Neuronal stem cell (in vitro differentiated cells): ENCODE measurements at regions not wholly inside any gene's neighbourhood (a gene's known extent, or its start where the extent isn't known, plus 50 kb on each side); places are given as distances from the start of the nearest gene placed in this dataset.
A peak's percentile ranks its signal among the peaks of the same experiment; 100 is the strongest.

Experiments
- DNase-seq: peaks from one replicate; pipeline ENCODE4 v3.0.0-alpha.2; 2013; ENCODE audit warnings: low spot score
- H2AFZ ChIP-seq: one replicate; pipeline ENCODE4 v1.6.1; 2013; ENCODE audit warnings: mild to moderate bottlenecking, low read length, inconsistent platforms
- H2AK5ac ChIP-seq: 2 replicates; pipeline ENCODE4 v1.6.1; 2013; ENCODE audit warnings: low read depth, mild to moderate bottlenecking, inconsistent platforms, low read length, moderate library complexity, mixed read lengths
- H2BK120ac ChIP-seq: 2 replicates; pipeline ENCODE4 v1.6.1; 2013; ENCODE audit warnings: low read depth, mild to moderate bottlenecking, inconsistent platforms, low read length, moderate library complexity, mixed read lengths
- H2BK12ac ChIP-seq: one replicate; pipeline ENCODE4 v1.6.1; 2013; ENCODE audit warnings: low read length, inconsistent platforms
- H2BK15ac ChIP-seq: 2 replicates; pipeline ENCODE4 v1.6.1; 2013; ENCODE audit warnings: mild to moderate bottlenecking, low read length, inconsistent platforms, mixed read lengths
- H2BK5ac ChIP-seq: one replicate; pipeline ENCODE4 v1.6.1; 2013; ENCODE audit warnings: inconsistent platforms, mild to moderate bottlenecking, low read length, moderate library complexity
- H3K14ac ChIP-seq: one replicate; pipeline ENCODE4 v1.6.1; 2013; ENCODE audit warnings: low read length, inconsistent platforms
- H3K18ac ChIP-seq: 2 replicates; pipeline ENCODE4 v1.6.1; 2013; ENCODE audit warnings: low read length, inconsistent platforms
- H3K23ac ChIP-seq: 2 replicates; pipeline ENCODE4 v1.6.1; 2013; ENCODE audit warnings: low read depth, mild to moderate bottlenecking, mixed read lengths, low read length, inconsistent platforms; ENCODE audit not compliant: poor library complexity
- H3K27ac ChIP-seq: replicated peaks from 3 replicates; pipeline ENCODE4 v1.5.1; 2013; ENCODE audit warnings: low read length, inconsistent platforms
- H3K27me3 ChIP-seq, 3 experiments: 2 replicates each; pipeline ENCODE4 v1.6.1; 2013; ENCODE audit warnings: low read length in 3 of 3, mild to moderate bottlenecking in 2 of 3, inconsistent platforms in 1 of 3, low read depth in 1 of 3, mixed read lengths in 1 of 3, moderate library complexity in 1 of 3; ENCODE audit not compliant: control insufficient read depth in 3 of 3, insufficient read depth in 3 of 3
- H3K36me3 ChIP-seq, 2 donors: replicated peaks in 1 of 2; 2 replicates each; pipeline ENCODE4 v1.6.1; 2013; ENCODE audit warnings: low read length in 2 of 2; ENCODE audit not compliant: control insufficient read depth in 2 of 2, insufficient read depth in 2 of 2
- H3K4ac ChIP-seq: 2 replicates; pipeline ENCODE4 v1.6.1; 2013; ENCODE audit warnings: inconsistent platforms, mild to moderate bottlenecking, low read length, moderate library complexity
- H3K4me1 ChIP-seq, 2 donors: 1 replicate in 1 of 2; 2 replicates in 1 of 2; pipeline ENCODE4 v1.6.1; 2013; ENCODE audit warnings: low read length in 2 of 2, low read depth in 1 of 2; ENCODE audit not compliant: control insufficient read depth in 2 of 2, insufficient read depth in 1 of 2
- H3K4me2 ChIP-seq: one replicate; pipeline ENCODE4 v1.6.1; 2013; ENCODE audit warnings: mild to moderate bottlenecking, low read length, inconsistent platforms; ENCODE audit not compliant: insufficient read depth, poor library complexity, severe bottlenecking
- H3K4me3 ChIP-seq, 2 donors: 2 replicates each; pipeline ENCODE4 v1.5.1; 2013; ENCODE audit warnings: low read length in 2 of 2, mild to moderate bottlenecking in 2 of 2, inconsistent platforms in 1 of 2, moderate library complexity in 1 of 2
- H3K79me1 ChIP-seq: one replicate; pipeline ENCODE4 v1.6.1; 2013; ENCODE audit warnings: low read depth, mild to moderate bottlenecking, inconsistent platforms, low read length, moderate library complexity
- H3K9ac ChIP-seq: one replicate; pipeline ENCODE4 v1.6.1; 2013; ENCODE audit warnings: mild to moderate bottlenecking, low read depth, low read length, inconsistent platforms; ENCODE audit not compliant: poor library complexity
- H3K9me3 ChIP-seq, 2 donors: replicated peaks in 1 of 2; 2 replicates each; pipeline versions ENCODE3 to v1.6.1; 2013; ENCODE audit warnings: low read length in 2 of 2, mild to moderate bottlenecking in 2 of 2, inconsistent platforms in 1 of 2, low read depth in 1 of 2, mixed read lengths in 1 of 2, moderate library complexity in 1 of 2; ENCODE audit not compliant: control insufficient read depth in 2 of 2, insufficient read depth in 1 of 2
- H4K8ac ChIP-seq: one replicate; pipeline ENCODE4 v1.6.1; 2013; ENCODE audit warnings: low read depth, mild to moderate bottlenecking, inconsistent platforms, low read length, moderate library complexity
- H4K91ac ChIP-seq: one replicate; pipeline ENCODE4 v1.6.1; 2013; ENCODE audit warnings: low read length, low read depth, mild to moderate bottlenecking, inconsistent platforms; ENCODE audit not compliant: poor library complexity
- WGBS, 2 donors: extraction: QIAGEN DNeasy Blood & Tissue Kit; methylation state at CpG; one replicate each; pipeline ENCODE4 v1.1.7; 2013; ENCODE audit warnings: missing lambda C conversion rate in 2 of 2, mixed read lengths in 1 of 2; ENCODE audit not compliant: insufficient read length in 2 of 2, insufficient replicate concordance in 1 of 2; ENCODE audit errors: extremely low coverage in 2 of 2; 5-methylcytosine and 5-hydroxymethylcytosine counted together

GRCh38 chr18:60870261-60871153 is 462.7 kb upstream of the CDH20 start:
- Histone ChIP-seq H3K4ac (no peak overlapping the region), H3K27ac (no peak overlapping the region), H4K8ac (no peak overlapping the region), H3K14ac (no peak overlapping the region), H3K27me3 (no peaks in the 10 kb centered on the region), H3K9me3 (no peaks in the 10 kb centered on the region), H2BK120ac (no peak overlapping the region), H3K18ac (no peak overlapping the region), H2AK5ac (no peak overlapping the region), H3K4me2 (no peak overlapping the region), H4K91ac (no peak overlapping the region), H3K4me1 (no peaks in the 10 kb centered on the region), H2AFZ (no peak overlapping the region), H3K36me3 (no peaks in the 10 kb centered on the region), H2BK12ac (no peak overlapping the region), H2BK15ac (no peak overlapping the region), H3K4me3 (no peak overlapping the region), H3K79me1 (no peaks in the 10 kb centered on the region), H3K23ac (no peak overlapping the region), H3K9ac (no peak overlapping the region), H2BK5ac (no peak overlapping the region)
- no peak for DNase-seq
- WGBS, 2 donors, result no CpG with 5 or more reads among the region's 2 CpGs

- Histone ChIP-seq H3K14ac (no peak overlapping the region), H2BK12ac (no peak overlapping the region), H3K4me3 (no peak overlapping the region), H4K91ac (no peak overlapping the region), H2AFZ (peak overlapping the region; percentile 22), H3K79me1 (no peaks in the 10 kb centered on the region), H3K4ac (no peak overlapping the region), H2BK120ac (no peak overlapping the region), H3K9ac (no peak overlapping the region), H2BK15ac (no peak overlapping the region), H3K23ac (no peak overlapping the region), H2BK5ac (no peak overlapping the region), H3K27ac (no peak overlapping the region), H4K8ac (no peak overlapping the region), H3K9me3 (no peaks in the 10 kb centered on the region), H3K36me3 (no peaks in the 10 kb centered on the region), H3K4me1 (no peaks in the 10 kb centered on the region), H3K27me3 (no peaks in the 10 kb centered on the region), H3K18ac (no peak overlapping the region), H2AK5ac (no peak overlapping the region), H3K4me2 (no peak overlapping the region)
- no peak for DNase-seq
- WGBS, 2 donors, result no CpG with 5 or more reads among the region's 3 CpGs
Measured at GRCh38 chr18:60872434-60872833, 460.8 kb upstream of the CDH20 start.

DNA sequence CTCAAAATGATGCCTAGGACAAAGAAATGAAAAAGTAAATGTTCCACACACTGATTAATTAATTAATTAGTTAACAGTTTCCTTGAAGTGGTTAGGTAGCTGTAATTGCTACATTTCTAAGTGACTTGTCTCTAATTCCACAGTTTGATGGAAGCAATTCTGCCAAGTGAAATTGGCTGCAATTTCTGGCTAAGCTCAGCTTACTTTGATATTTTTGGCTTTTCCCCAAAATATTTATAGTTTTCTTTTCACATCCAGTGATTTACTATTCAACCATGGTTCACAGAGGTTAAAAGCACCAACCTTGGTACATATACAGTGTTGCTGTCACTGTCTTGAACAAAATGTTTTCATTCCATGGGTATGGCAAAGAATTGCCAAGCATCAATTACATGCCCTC is 459.5 kb upstream of the CDH20 start:
- Histone ChIP-seq H3K18ac (no peak overlapping the region), H2BK15ac (no peak overlapping the region), H3K27ac (no peak overlapping the region)

DNA sequence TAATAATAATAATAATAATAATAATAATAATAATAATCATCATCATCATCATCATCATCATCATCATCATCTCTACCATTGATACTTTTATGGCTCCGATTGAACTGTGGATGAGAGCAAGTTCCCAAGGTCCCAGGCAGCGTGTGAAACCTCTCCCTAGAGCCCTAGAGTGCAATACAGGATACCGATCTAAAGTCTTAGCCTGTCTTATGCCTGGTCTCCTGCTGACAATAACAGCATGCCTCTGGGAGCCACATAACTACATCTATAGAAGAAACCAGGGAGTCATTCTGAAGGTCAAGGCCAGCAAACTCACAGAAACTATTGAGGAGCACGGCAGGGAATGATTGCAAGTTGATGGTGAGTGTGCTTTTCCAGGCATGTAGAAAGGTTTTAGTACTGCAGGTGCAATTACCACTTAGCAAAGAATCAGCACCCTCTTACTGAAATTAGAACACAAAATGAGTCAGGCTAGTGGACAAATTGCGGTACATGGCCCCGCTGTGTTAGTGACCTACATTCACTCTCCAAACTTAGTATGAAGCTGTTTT is 457.2 kb upstream of the CDH20 start:
- Histone ChIP-seq H4K8ac (no peak overlapping the region), H3K36me3 (no peaks in the 10 kb centered on the region), H3K14ac (no peak overlapping the region), H3K4me2 (no peak overlapping the region), H3K23ac (no peak overlapping the region), H3K4ac (no peak overlapping the region), H2BK15ac (no peak overlapping the region), H3K4me3 (no peak overlapping the region), H3K18ac (no peak overlapping the region), H2AK5ac (no peak overlapping the region), H3K4me1 (no peaks in the 10 kb centered on the region), H3K79me1 (no peaks in the 10 kb centered on the region), H3K9ac (no peak overlapping the region), H2BK12ac (no peak overlapping the region), H4K91ac (no peak overlapping the region), H3K9me3 (no peaks in the 10 kb centered on the region), H3K27ac (no peak overlapping the region), H2BK5ac (no peak overlapping the region), H2AFZ (no peak overlapping the region), H2BK120ac (no peak overlapping the region), H3K27me3 (no peaks in the 10 kb centered on the region)
- no CpG with 5 or more reads among the region's 6 CpGs for WGBS, 2 donors
- no peak for DNase-seq

More for the DNA sequence above, 459.5 kb upstream of the CDH20 start:
- Histone ChIP-seq H3K79me1 (no peaks in the 10 kb centered on the region), H2BK12ac (no peak overlapping the region), H3K9ac (no peak overlapping the region), H3K23ac (no peak overlapping the region), H4K8ac (no peak overlapping the region), H2AK5ac (no peak overlapping the region), H3K36me3 (no peaks in the 10 kb centered on the region), H3K9me3 (no peaks in the 10 kb centered on the region), H2BK120ac (no peak overlapping the region), H3K4me2 (no peak overlapping the region), H3K27me3 (no peaks in the 10 kb centered on the region), H2BK5ac (no peak overlapping the region), H3K14ac (no peak overlapping the region), H4K91ac (no peak overlapping the region), H2AFZ (no peak overlapping the region), H3K4ac (no peak overlapping the region), H3K4me1 (no peaks in the 10 kb centered on the region), H3K4me3 (no peak overlapping the region)
- DNase-seq, result no peak
